ENCODE measurements at regions not wholly inside any gene's neighbourhood (a gene's known extent, or its start where the extent isn't known, plus 50 kb on each side); places are given as distances from the start of the nearest gene placed in this dataset.

DNA sequence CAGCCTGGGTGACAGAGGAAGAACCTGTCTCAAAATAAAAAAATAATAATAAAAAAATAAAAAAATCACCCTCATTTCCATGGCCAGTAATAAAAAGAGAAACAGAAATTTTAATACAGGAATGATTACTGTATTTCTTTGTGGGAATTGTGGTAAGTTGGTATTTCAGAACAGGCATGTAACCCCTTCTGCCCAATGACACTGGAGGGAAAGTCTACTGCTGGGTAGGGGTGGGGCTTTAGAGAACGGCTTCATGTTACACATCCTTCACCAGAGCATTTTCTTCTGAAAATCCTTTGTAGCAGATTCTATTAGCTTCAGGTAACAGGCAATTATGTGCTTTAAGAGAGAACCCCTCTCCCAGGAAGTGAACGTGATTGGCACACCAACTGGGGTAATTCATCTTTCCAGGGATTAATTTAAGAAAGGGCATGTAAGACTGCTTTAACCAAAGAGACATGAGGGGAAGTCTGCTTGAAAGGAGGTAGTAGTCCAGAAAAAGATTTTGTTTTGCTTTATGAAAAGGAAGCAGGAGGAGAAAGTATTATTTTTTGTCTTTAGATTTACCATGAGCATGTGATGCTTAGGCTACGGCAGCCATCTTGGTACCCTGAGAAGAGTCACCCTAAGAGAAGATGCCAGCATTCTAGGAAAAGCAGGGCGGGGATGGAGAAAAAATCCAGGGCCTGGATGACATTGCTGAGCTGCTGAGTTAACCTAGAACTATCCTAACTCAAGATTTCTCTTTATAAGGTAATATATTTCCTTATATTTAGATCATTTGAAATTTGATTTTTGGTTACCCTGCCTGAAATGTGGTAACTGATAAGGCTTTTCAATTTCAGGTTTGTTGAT, 57.7 kb upstream of the DPT start:
- H3K36me3 ChIP-seq (ENCODE audit: control insufficient read depth, insufficient read depth, low read length) = no peaks in the 10 kb centered on the region
- no peaks in the 10 kb centered on the region for H3K27me3 ChIP-seq (replicated peaks; ENCODE audit: control insufficient read depth, insufficient read depth, low read length)
- TF ChIP-seq, protein P1, sequence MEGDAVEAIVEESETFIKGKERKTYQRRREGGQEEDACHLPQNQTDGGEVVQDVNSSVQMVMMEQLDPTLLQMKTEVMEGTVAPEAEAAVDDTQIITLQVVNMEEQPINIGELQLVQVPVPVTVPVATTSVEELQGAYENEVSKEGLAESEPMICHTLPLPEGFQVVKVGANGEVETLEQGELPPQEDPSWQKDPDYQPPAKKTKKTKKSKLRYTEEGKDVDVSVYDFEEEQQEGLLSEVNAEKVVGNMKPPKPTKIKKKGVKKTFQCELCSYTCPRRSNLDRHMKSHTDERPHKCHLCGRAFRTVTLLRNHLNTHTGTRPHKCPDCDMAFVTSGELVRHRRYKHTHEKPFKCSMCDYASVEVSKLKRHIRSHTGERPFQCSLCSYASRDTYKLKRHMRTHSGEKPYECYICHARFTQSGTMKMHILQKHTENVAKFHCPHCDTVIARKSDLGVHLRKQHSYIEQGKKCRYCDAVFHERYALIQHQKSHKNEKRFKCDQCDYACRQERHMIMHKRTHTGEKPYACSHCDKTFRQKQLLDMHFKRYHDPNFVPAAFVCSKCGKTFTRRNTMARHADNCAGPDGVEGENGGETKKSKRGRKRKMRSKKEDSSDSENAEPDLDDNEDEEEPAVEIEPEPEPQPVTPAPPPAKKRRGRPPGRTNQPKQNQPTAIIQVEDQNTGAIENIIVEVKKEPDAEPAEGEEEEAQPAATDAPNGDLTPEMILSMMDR (IDR thresholded peaks at IDR 0.05; ENCODE audit: insufficient read depth in 1 of 2, low read depth in 1 of 2, low read length in 1 of 2, severe bottlenecking in 1 of 2, unreplicated experiment in 1 of 2) = no peak
- CTCF ChIA-PET = no interaction called here
- Mint-ChIP-seq H3K27ac (ENCODE audit: unreplicated experiment) (no peak overlapping the region), H3K9me3 (ENCODE audit: unreplicated experiment) (peaks cover 33% of the 10 kb centered on the region), H3K36me3 (ENCODE audit: insufficient read depth, unreplicated experiment) (no peaks in the 10 kb centered on the region), H3K27me3 (ENCODE audit: insufficient read depth, unreplicated experiment) (no peaks in the 10 kb centered on the region), H3K4me1 (ENCODE audit: low read depth, unreplicated experiment) (peaks cover 15% of the 10 kb centered on the region), H3K4me3 (ENCODE audit: unreplicated experiment) (no peak overlapping the region)
- peaks cover 6% of the 10 kb centered on the region; the same call in 1 of the 2 replicates for H3K9me3 ChIP-seq
- DNase-seq = no peak
- no TSS peak for BruUV-seq (replicated peaks)
- intact Hi-C loops (cut with micrococcal nuclease; ENCODE audit: unreplicated experiment) = no loop called here
- H3K4me3 ChIP-seq (ENCODE audit: low read depth, low read length) = no peak overlapping the region
- POLR2A ChIA-PET = no interaction called here
- H3K4me1 ChIP-seq = peaks cover 5% of the 10 kb centered on the region; the same call in 1 of the 2 replicates

DNA sequence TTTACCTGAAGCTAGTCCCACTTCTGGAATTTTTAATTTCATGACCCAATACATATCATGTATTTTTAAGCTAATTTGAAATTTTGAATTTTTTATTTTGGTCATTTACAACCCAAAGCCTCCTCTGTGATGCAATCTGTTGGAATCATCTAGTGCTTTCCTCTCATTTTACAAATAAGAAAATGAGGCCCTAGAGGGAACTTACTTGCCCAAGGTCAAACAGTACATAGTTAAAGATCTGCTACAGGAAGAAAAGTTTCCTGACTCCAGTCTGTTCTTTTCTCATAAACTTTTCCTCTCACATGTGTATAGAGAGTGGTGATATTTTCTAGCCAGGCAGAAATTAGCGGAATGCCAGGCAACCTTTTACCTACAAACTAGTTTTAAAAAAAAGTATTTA, 59.3 kb upstream of the DPT start:
- TF ChIP-seq, protein P1 (IDR thresholded peaks at IDR 0.05; ENCODE audit: insufficient read depth in 1 of 2, low read depth in 1 of 2, low read length in 1 of 2, severe bottlenecking in 1 of 2, unreplicated experiment in 1 of 2) = no peak
- Mint-ChIP-seq H3K4me1 (ENCODE audit: low read depth, unreplicated experiment) (peaks cover 30% of the 10 kb centered on the region), H3K4me3 (ENCODE audit: unreplicated experiment) (no peak overlapping the region), H3K36me3 (ENCODE audit: insufficient read depth, unreplicated experiment) (no peaks in the 10 kb centered on the region), H3K27me3 (ENCODE audit: insufficient read depth, unreplicated experiment) (no peaks in the 10 kb centered on the region), H3K27ac (ENCODE audit: unreplicated experiment) (no peak overlapping the region), H3K9me3 (ENCODE audit: unreplicated experiment) (peaks cover 41% of the 10 kb centered on the region)
- intact Hi-C loops (cut with micrococcal nuclease; ENCODE audit: unreplicated experiment) = no loop called here
- H3K4me3 ChIP-seq (ENCODE audit: low read depth, low read length) = no peak overlapping the region
- BruUV-seq (replicated peaks) = no TSS peak
- H3K27me3 ChIP-seq (replicated peaks; ENCODE audit: control insufficient read depth, insufficient read depth, low read length) = no peaks in the 10 kb centered on the region
- H3K9me3 ChIP-seq = peaks cover 12% of the 10 kb centered on the region; the same call in 1 of the 2 replicates
- POLR2A ChIA-PET = no interaction called here
- DNase-seq = no peak
- H3K4me1 ChIP-seq = peaks cover 20% of the 10 kb centered on the region
- CTCF ChIA-PET = no interaction called here
- no peaks in the 10 kb centered on the region for H3K36me3 ChIP-seq (ENCODE audit: control insufficient read depth, insufficient read depth, low read length)

DNA sequence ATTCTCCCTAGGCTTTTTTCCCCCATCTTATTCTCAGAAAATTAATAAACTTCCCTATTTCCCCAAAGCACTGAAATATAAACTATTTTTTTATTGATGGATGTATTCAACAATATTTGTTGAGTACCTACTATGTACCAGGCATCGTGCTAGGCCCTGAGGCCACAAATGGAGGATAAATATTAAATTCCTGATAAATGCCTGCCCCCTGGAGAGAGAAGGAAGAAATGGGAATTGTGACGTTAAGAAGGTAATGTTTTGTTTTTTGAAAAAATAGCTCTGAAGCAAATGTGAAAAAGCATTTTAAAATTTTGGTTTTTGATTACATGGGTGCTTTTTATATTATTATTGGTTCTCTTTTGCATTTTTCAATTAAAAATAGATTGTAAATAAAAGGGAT, 60.5 kb upstream of the DPT start:
- ChIA-PET CTCF (no interaction called here), POLR2A (no interaction called here)
- no TSS peak for BruUV-seq (replicated peaks)
- Histone ChIP-seq H3K36me3 (ENCODE audit: control insufficient read depth, insufficient read depth, low read length) (no peaks in the 10 kb centered on the region), H3K9me3 (peaks cover 12% of the 10 kb centered on the region; the same call in 1 of the 2 replicates), H3K4me1 (peaks cover 31% of the 10 kb centered on the region), H3K27me3 (replicated peaks; ENCODE audit: control insufficient read depth, insufficient read depth, low read length) (no peaks in the 10 kb centered on the region), H3K4me3 (ENCODE audit: low read depth, low read length) (no peak overlapping the region)
- Mint-ChIP-seq H3K27me3 (ENCODE audit: insufficient read depth, unreplicated experiment) (no peaks in the 10 kb centered on the region), H3K4me1 (ENCODE audit: low read depth, unreplicated experiment) (peaks cover 41% of the 10 kb centered on the region), H3K9me3 (ENCODE audit: unreplicated experiment) (peaks cover 39% of the 10 kb centered on the region), H3K36me3 (ENCODE audit: insufficient read depth, unreplicated experiment) (no peaks in the 10 kb centered on the region), H3K27ac (ENCODE audit: unreplicated experiment) (no peak overlapping the region), H3K4me3 (ENCODE audit: unreplicated experiment) (no peak overlapping the region)
- intact Hi-C loops (cut with micrococcal nuclease; ENCODE audit: unreplicated experiment) = no loop called here
- DNase-seq = no peak
- TF ChIP-seq, protein P1 (IDR thresholded peaks at IDR 0.05; ENCODE audit: insufficient read depth in 1 of 2, low read depth in 1 of 2, low read length in 1 of 2, severe bottlenecking in 1 of 2, unreplicated experiment in 1 of 2) = no peak

Measured in Caco-2 (cell line).